VCaP (cell line): ENCODE measurements at regions not wholly inside any gene's neighbourhood (a gene's known extent, or its start where the extent isn't known, plus 50 kb on each side); places are given as distances from the start of the nearest gene placed in this dataset.

ENCODE experiments used
- H3K27ac ChIP-seq: fragments of 450-650 bp; 2 replicates; pipeline ENCODE4 v1.5.1; 2017
- TF ChIP-seq, protein P1 (sequence below): fragments of 450-650 bp; conservative IDR thresholded peaks from 2 replicates; pipeline ENCODE4 v1.5.1; 2017; ENCODE audit warnings: mild to moderate bottlenecking, moderate library complexity

DNA sequence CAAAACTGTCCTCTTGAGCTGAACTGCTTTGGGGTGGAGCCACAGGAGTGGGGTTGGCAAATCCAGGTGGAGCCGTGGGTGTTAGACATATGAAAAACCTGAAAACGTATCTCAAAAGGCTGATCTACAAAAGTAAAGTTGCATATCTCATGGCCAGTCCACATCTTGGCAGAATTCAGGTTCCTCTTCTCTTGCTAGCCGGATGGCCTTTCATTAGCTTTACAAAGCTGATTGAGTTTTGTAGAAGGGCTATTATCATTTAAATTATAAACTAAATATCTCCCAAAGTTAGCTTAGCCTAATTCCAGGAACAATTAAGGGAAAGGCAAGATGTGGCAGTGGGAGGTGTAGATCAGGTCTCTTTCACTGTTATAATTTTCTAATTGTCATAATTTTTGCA is 1427.7 kb downstream of the EFNB2 start:
- H3K27ac ChIP-seq, result no peak overlapping the region

GRCh38 chr13:105105471-105105870 is 1430.0 kb downstream of the EFNB2 start:
- TF ChIP-seq, protein P1, sequence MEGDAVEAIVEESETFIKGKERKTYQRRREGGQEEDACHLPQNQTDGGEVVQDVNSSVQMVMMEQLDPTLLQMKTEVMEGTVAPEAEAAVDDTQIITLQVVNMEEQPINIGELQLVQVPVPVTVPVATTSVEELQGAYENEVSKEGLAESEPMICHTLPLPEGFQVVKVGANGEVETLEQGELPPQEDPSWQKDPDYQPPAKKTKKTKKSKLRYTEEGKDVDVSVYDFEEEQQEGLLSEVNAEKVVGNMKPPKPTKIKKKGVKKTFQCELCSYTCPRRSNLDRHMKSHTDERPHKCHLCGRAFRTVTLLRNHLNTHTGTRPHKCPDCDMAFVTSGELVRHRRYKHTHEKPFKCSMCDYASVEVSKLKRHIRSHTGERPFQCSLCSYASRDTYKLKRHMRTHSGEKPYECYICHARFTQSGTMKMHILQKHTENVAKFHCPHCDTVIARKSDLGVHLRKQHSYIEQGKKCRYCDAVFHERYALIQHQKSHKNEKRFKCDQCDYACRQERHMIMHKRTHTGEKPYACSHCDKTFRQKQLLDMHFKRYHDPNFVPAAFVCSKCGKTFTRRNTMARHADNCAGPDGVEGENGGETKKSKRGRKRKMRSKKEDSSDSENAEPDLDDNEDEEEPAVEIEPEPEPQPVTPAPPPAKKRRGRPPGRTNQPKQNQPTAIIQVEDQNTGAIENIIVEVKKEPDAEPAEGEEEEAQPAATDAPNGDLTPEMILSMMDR, result no peak
- no peak overlapping the region for H3K27ac ChIP-seq

More for the DNA sequence above, 1427.7 kb downstream of the EFNB2 start:
- TF ChIP-seq, protein P1, result no peak

DNA sequence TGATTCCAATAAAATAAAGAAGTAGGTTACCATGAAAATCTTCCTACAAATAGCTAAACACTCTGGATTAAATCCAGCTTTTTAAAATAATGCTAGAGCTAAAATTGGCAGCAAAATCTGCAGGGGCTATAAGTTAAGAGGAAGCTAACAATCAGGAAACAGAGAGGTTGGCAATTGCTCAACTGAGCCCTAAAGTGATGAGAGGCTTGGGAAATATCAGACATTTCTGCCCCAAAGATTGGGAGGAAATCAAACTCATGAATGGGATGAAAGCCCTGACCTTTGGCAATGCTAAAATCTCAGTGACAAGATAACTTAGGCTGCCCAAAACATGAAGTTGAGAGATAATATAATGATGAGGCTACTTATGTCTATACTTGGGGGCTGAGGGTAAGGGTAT is 1437.9 kb downstream of the EFNB2 start:
- H3K27ac ChIP-seq, result no peak overlapping the region
- TF ChIP-seq, protein P1, result no peak

GRCh38 chr13:105089858-105090643 is 1445.4 kb downstream of the EFNB2 start:
- TF ChIP-seq, protein P1, result no peak

GRCh38 chr13:105087945-105088344 is 1447.5 kb downstream of the EFNB2 start:
- H3K27ac ChIP-seq, result no peak overlapping the region

More at GRCh38 chr13:105089858-105090643, 1445.4 kb downstream of the EFNB2 start:
- no peak overlapping the region for H3K27ac ChIP-seq

GRCh38 chr13:105084931-105085330 is 1450.5 kb downstream of the EFNB2 start:
- TF ChIP-seq, protein P1, result no peak

More at GRCh38 chr13:105087945-105088344, 1447.5 kb downstream of the EFNB2 start:
- TF ChIP-seq, protein P1, result no peak

DNA sequence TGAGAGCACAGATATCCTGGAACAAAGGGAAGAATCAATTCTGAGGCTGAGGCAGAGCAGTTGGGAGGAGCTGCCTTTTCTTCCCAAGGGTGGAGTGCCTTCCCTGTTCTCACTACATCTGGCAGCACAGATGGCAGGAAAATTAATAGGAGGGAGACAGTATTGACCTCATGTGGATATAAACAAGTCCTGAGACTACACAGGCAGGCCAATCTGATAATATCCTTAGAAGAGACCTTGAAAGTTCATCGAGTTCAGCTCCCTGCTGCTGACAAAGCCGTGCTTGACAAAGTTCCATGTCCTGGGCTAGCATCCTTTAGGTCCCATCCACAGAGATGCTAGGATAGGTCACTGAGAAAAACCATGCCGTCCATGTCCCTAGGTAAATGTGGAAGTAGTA is 1451.5 kb downstream of the EFNB2 start:
- TF ChIP-seq, protein P1, result no peak
- no peak overlapping the region for H3K27ac ChIP-seq

More at GRCh38 chr13:105084931-105085330, 1450.5 kb downstream of the EFNB2 start:
- H3K27ac ChIP-seq, result no peak overlapping the region
